HL-60 (cell line): ENCODE measurements at regions not wholly inside any gene's neighbourhood (a gene's known extent, or its start where the extent isn't known, plus 50 kb on each side); places are given as distances from the start of the nearest gene placed in this dataset.

Experiments used
- DNase-seq, 2 experiments: peaks; one replicate each; pipeline ENCODE4 v3.0.0-alpha.2; 2010 to 2020; ENCODE audit warnings: low read depth in 1 of 2, low spot score in 1 of 2
- H3K27ac ChIP-seq: fragments of 250-450 bp; sonication (Bioruptor Pico); replicated peaks from 2 replicates; pipeline ENCODE4 v1.5.1; 2020; ENCODE audit warnings: mild to moderate bottlenecking, moderate library complexity
- H3K27me3 ChIP-seq: fragments of 250-450 bp; sonication (Bioruptor Pico); 2 replicates; pipeline ENCODE4 v1.5.1; 2021; ENCODE audit warnings: mild to moderate bottlenecking, moderate library complexity; ENCODE audit not compliant: insufficient read depth, poor library complexity, severe bottlenecking
- H3K4me3 ChIP-seq: replicated peaks from 2 replicates; pipeline ENCODE4 v1.5.1; 2011; ENCODE audit warnings: mild to moderate bottlenecking, control low read depth, low read length; ENCODE audit not compliant: insufficient read depth
- GABPA ChIP-seq: IDR thresholded peaks from 2 replicates; pipeline ENCODE4 v1.6.1; 2012; ENCODE audit warnings: low read depth
- POLR2AphosphoS5 ChIP-seq: IDR thresholded peaks from 2 replicates; pipeline ENCODE4 v1.6.1; 2012; ENCODE audit warnings: low read depth
- SPI1 ChIP-seq: IDR thresholded peaks from 2 replicates; pipeline ENCODE4 v1.6.1; 2012; ENCODE audit warnings: low read depth, mild to moderate bottlenecking, borderline replicate concordance
- TF ChIP-seq, protein P1 (sequence below): IDR thresholded peaks from one replicate; pipeline ENCODE4 v1.5.1; 2011; ENCODE audit warnings: low read length, control low read depth, inconsistent platforms; ENCODE audit not compliant: insufficient read depth
- TF ChIP-seq, protein P2 (sequence below): IDR thresholded peaks from 2 replicates; pipeline ENCODE4 v1.6.1; 2012; ENCODE audit warnings: low read depth; ENCODE audit not compliant: insufficient replicate concordance

DNA sequence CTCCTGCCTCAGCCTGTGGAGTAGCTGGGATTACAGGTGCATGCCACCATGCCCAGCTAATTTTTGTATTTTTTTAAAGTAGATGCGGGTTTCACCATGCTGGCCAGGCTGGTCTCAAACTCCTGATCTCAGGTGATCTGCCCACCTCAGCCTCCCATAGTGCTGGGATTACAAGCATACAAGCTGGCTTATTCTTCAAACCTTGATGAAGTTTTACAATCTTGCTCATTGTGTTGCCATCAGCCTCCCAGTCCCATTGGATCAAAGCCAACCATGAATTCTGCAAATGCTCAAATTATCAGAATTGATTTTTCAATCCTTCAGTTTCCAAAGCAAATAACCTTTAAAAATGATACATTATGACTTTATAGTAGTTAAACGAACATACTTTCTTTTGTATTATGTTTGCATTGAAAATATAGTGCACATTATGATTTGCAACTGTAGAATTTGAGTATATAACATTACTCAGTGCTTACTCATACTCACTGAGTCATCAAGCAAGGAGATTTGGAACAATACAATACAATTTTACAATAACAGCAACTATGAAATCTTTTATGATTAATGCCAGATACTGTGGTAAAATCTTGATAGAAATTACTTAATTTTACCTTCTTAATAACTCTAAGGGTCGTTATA lies 1491.9 kb upstream of the CELF4 start:
- Histone ChIP-seq H3K4me3 (no peak overlapping the region), H3K27me3 (no peaks in the 10 kb centered on the region), H3K27ac (no peak overlapping the region)
- DNase-seq = no peak
- TF ChIP-seq, protein P1, sequence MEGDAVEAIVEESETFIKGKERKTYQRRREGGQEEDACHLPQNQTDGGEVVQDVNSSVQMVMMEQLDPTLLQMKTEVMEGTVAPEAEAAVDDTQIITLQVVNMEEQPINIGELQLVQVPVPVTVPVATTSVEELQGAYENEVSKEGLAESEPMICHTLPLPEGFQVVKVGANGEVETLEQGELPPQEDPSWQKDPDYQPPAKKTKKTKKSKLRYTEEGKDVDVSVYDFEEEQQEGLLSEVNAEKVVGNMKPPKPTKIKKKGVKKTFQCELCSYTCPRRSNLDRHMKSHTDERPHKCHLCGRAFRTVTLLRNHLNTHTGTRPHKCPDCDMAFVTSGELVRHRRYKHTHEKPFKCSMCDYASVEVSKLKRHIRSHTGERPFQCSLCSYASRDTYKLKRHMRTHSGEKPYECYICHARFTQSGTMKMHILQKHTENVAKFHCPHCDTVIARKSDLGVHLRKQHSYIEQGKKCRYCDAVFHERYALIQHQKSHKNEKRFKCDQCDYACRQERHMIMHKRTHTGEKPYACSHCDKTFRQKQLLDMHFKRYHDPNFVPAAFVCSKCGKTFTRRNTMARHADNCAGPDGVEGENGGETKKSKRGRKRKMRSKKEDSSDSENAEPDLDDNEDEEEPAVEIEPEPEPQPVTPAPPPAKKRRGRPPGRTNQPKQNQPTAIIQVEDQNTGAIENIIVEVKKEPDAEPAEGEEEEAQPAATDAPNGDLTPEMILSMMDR = no peak
- TF ChIP-seq GABPA (no peak), SPI1 (no peak), POLR2AphosphoS5 (no peak)
- TF ChIP-seq, protein P2, sequence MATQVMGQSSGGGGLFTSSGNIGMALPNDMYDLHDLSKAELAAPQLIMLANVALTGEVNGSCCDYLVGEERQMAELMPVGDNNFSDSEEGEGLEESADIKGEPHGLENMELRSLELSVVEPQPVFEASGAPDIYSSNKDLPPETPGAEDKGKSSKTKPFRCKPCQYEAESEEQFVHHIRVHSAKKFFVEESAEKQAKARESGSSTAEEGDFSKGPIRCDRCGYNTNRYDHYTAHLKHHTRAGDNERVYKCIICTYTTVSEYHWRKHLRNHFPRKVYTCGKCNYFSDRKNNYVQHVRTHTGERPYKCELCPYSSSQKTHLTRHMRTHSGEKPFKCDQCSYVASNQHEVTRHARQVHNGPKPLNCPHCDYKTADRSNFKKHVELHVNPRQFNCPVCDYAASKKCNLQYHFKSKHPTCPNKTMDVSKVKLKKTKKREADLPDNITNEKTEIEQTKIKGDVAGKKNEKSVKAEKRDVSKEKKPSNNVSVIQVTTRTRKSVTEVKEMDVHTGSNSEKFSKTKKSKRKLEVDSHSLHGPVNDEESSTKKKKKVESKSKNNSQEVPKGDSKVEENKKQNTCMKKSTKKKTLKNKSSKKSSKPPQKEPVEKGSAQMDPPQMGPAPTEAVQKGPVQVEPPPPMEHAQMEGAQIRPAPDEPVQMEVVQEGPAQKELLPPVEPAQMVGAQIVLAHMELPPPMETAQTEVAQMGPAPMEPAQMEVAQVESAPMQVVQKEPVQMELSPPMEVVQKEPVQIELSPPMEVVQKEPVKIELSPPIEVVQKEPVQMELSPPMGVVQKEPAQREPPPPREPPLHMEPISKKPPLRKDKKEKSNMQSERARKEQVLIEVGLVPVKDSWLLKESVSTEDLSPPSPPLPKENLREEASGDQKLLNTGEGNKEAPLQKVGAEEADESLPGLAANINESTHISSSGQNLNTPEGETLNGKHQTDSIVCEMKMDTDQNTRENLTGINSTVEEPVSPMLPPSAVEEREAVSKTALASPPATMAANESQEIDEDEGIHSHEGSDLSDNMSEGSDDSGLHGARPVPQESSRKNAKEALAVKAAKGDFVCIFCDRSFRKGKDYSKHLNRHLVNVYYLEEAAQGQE = no peak

DNA sequence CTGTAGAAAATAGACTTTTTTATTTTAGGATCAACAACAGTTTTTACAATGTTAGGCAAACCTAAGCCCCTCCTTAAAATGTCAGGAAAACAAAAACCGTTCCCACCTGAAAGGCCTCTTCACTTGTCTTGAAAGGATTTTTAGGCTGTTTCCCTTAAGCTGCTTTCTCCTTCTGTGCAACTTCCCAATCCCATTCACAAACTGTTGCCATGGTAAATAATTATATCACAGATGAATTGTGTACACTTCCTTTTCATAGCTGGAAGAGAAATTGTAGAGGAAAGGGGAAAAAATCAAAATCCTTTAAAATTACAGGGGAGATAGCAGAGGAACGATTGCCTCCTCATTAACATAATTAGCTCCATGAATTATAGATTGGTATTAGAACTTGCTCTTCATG lies 1488.0 kb upstream of the CELF4 start:
- Histone ChIP-seq H3K27me3 (no peaks in the 10 kb centered on the region), H3K4me3 (no peak overlapping the region), H3K27ac (no peak overlapping the region)
- DNase-seq = no peak
- TF ChIP-seq, protein P2 = no peak
- no peak for TF ChIP-seq GABPA
- TF ChIP-seq, protein P1 = no peak
- TF ChIP-seq POLR2AphosphoS5 = no peak
- TF ChIP-seq SPI1 = no peak

DNA sequence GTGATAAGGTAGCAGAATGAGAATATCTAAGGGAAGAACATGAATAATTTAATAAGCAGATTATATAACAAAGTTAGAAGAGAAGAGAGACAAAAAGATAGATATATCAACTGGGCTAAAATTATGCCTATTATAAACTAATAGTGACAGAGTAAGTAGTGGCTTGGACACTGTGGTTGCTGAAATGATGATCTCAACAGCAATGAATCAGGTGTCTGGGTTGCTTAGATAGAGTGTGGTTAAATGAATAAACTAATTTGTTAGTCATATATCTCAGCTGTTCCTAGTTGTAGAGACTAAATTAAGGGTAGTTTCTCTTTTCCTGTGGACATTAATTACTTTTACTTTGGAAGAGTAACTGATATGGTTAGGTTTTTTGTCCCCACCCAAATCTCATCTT lies 1485.4 kb upstream of the CELF4 start:
- DNase-seq = no peak
- Histone ChIP-seq H3K27me3 (no peaks in the 10 kb centered on the region), H3K27ac (no peak overlapping the region), H3K4me3 (no peak overlapping the region)
- no peak for TF ChIP-seq GABPA
- TF ChIP-seq, protein P2 = no peak
- no peak for TF ChIP-seq SPI1
- no peak for TF ChIP-seq POLR2AphosphoS5
- TF ChIP-seq, protein P1 = no peak
